Activated CD4-positive, CD25-positive, alpha-beta regulatory T cell (primary cell): ENCODE measurements at regions not wholly inside any gene's neighbourhood (a gene's known extent, or its start where the extent isn't known, plus 50 kb on each side); places are given as distances from the start of the nearest gene placed in this dataset.
"Not testable (repeated sequence)": the region's sequence is repeated elsewhere in the genome, so short reads cannot be mapped to it uniquely, and the experiment has no call there.

Experiments
- DNase-seq, 4 experiments: peaks; one replicate each; lab custom pipeline; 2025; lab: John Stamatoyannopoulos, UW

GRCh38 chr10:121380211-121380610, 218.0 kb downstream of the FGFR2 start:
- no peak for DNase-seq

- not testable (repeated sequence) for DNase-seq
These were observed 216.2 kb downstream of the FGFR2 start for GRCh38 chr10:121382029-121382520.

- DNase-seq = no peak
These were observed 213.1 kb downstream of the FGFR2 start for GRCh38 chr10:121385136-121385535.

- DNase-seq = no peak
These were observed 205.6 kb downstream of the FGFR2 start for GRCh38 chr10:121392657-121393056.

- no peak for DNase-seq
These were observed 204.7 kb downstream of the FGFR2 start for GRCh38 chr10:121393522-121393921.

GRCh38 chr10:121400507-121400906, 197.7 kb downstream of the FGFR2 start:
- DNase-seq = not testable (repeated sequence)

GRCh38 chr10:121403527-121403926, 194.7 kb downstream of the FGFR2 start:
- DNase-seq = no peak

- DNase-seq = no peak
These were observed 193.6 kb downstream of the FGFR2 start for GRCh38 chr10:121404611-121405010.

GRCh38 chr10:121405096-121405495, 193.1 kb downstream of the FGFR2 start:
- DNase-seq = no peak

GRCh38 chr10:121405549-121405948, 192.7 kb downstream of the FGFR2 start:
- DNase-seq = no peak

GRCh38 chr10:121405953-121406352, 192.3 kb downstream of the FGFR2 start:
- DNase-seq = no peak

GRCh38 chr10:121406823-121407545, 191.3 kb downstream of the FGFR2 start:
- no peak for DNase-seq

GRCh38 chr10:121409466-121410104, 188.7 kb downstream of the FGFR2 start:
- no peak for DNase-seq

GRCh38 chr10:121411004-121411403, 187.2 kb downstream of the FGFR2 start:
- no peak for DNase-seq

- DNase-seq = no peak
These were observed 184.3 kb downstream of the FGFR2 start for GRCh38 chr10:121413951-121414350.

GRCh38 chr10:121414366-121415062, 183.7 kb downstream of the FGFR2 start:
- no peak for DNase-seq

- no peak for DNase-seq
These were observed 183.2 kb downstream of the FGFR2 start for GRCh38 chr10:121415063-121415399.

- DNase-seq = no peak
These were observed 182.2 kb downstream of the FGFR2 start for GRCh38 chr10:121416071-121416470.

GRCh38 chr10:121417298-121417697, 180.9 kb downstream of the FGFR2 start:
- DNase-seq = no peak

GRCh38 chr10:121418126-121418777, 180.0 kb downstream of the FGFR2 start:
- no peak for DNase-seq

GRCh38 chr10:121420006-121420405, 178.2 kb downstream of the FGFR2 start:
- no peak for DNase-seq

- DNase-seq = no peak
These were observed 176.1 kb downstream of the FGFR2 start for GRCh38 chr10:121422096-121422495.
